AG10803 (cell line): ENCODE measurements at regions not wholly inside any gene's neighbourhood (a gene's known extent, or its start where the extent isn't known, plus 50 kb on each side); places are given as distances from the start of the nearest gene placed in this dataset.

ENCODE experiments used
- DNase-seq: peaks from one replicate; pipeline ENCODE4 v3.0.0; 2010; ENCODE audit warnings: low read depth
- H3K4me3 ChIP-seq: 2 replicates; pipeline ENCODE4 v1.5.1; 2011; ENCODE audit warnings: mild to moderate bottlenecking, low read length, control low read depth
- CTCF ChIP-seq: conservative IDR thresholded peaks from 2 replicates; pipeline ENCODE4 v1.5.1; 2011; ENCODE audit warnings: mild to moderate bottlenecking, low read length, control low read depth, inconsistent platforms

- H3K4me3 ChIP-seq = no peak overlapping the region
- no peak for TF ChIP-seq CTCF
- DNase-seq = no peak
Measured at GRCh38 chr2:163462993-163463392, 272.8 kb downstream of the FIGN start.

GRCh38 chr2:163459986-163460385, 275.8 kb downstream of the FIGN start:
- TF ChIP-seq CTCF = no peak
- H3K4me3 ChIP-seq = no peak overlapping the region
- no peak for DNase-seq

GRCh38 chr2:163456953-163457743, 278.7 kb downstream of the FIGN start:
- H3K4me3 ChIP-seq = no peak overlapping the region
- DNase-seq = no peak
- no peak for TF ChIP-seq CTCF

- no peak overlapping the region for H3K4me3 ChIP-seq
- TF ChIP-seq CTCF = no peak
- no peak for DNase-seq
Measured at GRCh38 chr2:163455815-163456214, 280.0 kb downstream of the FIGN start.

GRCh38 chr2:163453920-163454319, 281.9 kb downstream of the FIGN start:
- DNase-seq = no peak
- no peak overlapping the region for H3K4me3 ChIP-seq
- TF ChIP-seq CTCF = no peak

- no peak for TF ChIP-seq CTCF
- DNase-seq = no peak
- no peak overlapping the region for H3K4me3 ChIP-seq
Measured at GRCh38 chr2:163441603-163442002, 294.2 kb downstream of the FIGN start.

GRCh38 chr2:163436963-163437362, 298.8 kb downstream of the FIGN start:
- no peak for DNase-seq
- H3K4me3 ChIP-seq = no peak overlapping the region
- no peak for TF ChIP-seq CTCF
